Ascending aorta (tissue), 2 donors: ENCODE measurements at regions not wholly inside any gene's neighbourhood (a gene's known extent, or its start where the extent isn't known, plus 50 kb on each side); places are given as distances from the start of the nearest gene placed in this dataset.
"Not testable (repeated sequence)": the region's sequence is repeated elsewhere in the genome, so short reads cannot be mapped to it uniquely, and the experiment has no call there.

Source experiments
- DNase-seq, 2 donors: peaks; one replicate each; pipeline ENCODE4 v3.0.0-alpha.2; 2019; ENCODE audit warnings: low spot score in 2 of 2
- H3K27ac ChIP-seq, 2 donors: fragments of 200-600 bp; sonication (generic); one replicate each; pipeline ENCODE4 v1.5.1; 2016 to 2017; ENCODE audit warnings: mild to moderate bottlenecking in 1 of 2
- H3K27me3 ChIP-seq: fragments of 200-600 bp; sonication (generic); one replicate; pipeline ENCODE4 v1.5.1; 2017
- H3K36me3 ChIP-seq, 2 donors: fragments of 200-600 bp; sonication (generic); one replicate each; pipeline ENCODE4 v1.5.1; 2016
- H3K4me1 ChIP-seq, 2 donors: fragments of 200-600 bp; sonication (generic); one replicate each; pipeline ENCODE4 v1.5.1; 2016 to 2017; ENCODE audit warnings: mild to moderate bottlenecking in 1 of 2
- H3K4me3 ChIP-seq, 2 donors: fragments of 200-600 bp; sonication (generic); one replicate each; pipeline ENCODE4 v1.5.1; 2016 to 2017; ENCODE audit warnings: mild to moderate bottlenecking in 1 of 2
- H3K9me3 ChIP-seq, 2 donors: fragments of 200-600 bp; sonication (generic); one replicate each; pipeline ENCODE4 v1.5.1; 2016
- CTCF ChIP-seq, 3 experiments: fragments of 200-600 bp in 2 of 3; fragments of 450-650 bp in 1 of 3; sonication (generic) in 2 of 3; IDR thresholded peaks; one replicate each; pipeline ENCODE4 v1.5.1; 2016 to 2019; ENCODE audit warnings: antibody characterized with exemption in 3 of 3, mild to moderate bottlenecking in 1 of 3, moderate library complexity in 1 of 3
- intact Hi-C: fragments of 100-400 bp; cut with DNase I; formaldehyde crosslinking; loops from one replicate; pipeline ENCODE4 v1.15.1; 2023

DNA sequence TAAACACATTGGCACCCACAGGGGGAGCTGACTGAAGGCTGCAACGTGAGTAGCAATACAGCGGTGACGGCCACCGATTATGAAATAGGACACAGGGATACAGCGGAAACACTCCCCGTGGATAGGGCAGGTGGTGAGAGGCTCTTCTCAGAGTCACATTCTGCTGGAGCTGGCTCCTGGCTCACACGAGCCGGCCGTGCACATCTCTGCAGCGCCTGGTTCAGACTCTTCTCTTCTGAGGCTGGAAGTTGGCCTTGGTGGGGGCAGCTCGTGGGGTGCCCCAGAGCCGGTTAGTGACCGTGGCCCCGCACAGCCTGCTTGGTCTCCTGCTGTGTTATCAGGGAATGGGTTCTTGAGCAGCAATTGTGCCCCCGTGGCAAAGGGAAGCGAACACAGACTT is 61.3 kb upstream of the EN2 start:
- no peak overlapping the region for H3K4me3 ChIP-seq
- no peaks in the 10 kb centered on the region for H3K9me3 ChIP-seq
- no peaks in the 10 kb centered on the region for H3K27me3 ChIP-seq
- no peaks in the 10 kb centered on the region for H3K4me1 ChIP-seq
- no peak for TF ChIP-seq CTCF (IDR thresholded peaks at IDR 0.05)
- H3K36me3 ChIP-seq = no peaks in the 10 kb centered on the region
- intact Hi-C loops = no loop called here
- H3K27ac ChIP-seq = no peak overlapping the region
- DNase-seq = no peak

GRCh38 chr7:155397758-155398714 is 59.9 kb upstream of the EN2 start:
- intact Hi-C loops, H3K27ac ChIP-seq, H3K27me3 ChIP-seq, H3K9me3 ChIP-seq, H3K4me3 ChIP-seq, DNase-seq, H3K4me1 ChIP-seq, H3K36me3 ChIP-seq: not testable (repeated sequence)

DNA sequence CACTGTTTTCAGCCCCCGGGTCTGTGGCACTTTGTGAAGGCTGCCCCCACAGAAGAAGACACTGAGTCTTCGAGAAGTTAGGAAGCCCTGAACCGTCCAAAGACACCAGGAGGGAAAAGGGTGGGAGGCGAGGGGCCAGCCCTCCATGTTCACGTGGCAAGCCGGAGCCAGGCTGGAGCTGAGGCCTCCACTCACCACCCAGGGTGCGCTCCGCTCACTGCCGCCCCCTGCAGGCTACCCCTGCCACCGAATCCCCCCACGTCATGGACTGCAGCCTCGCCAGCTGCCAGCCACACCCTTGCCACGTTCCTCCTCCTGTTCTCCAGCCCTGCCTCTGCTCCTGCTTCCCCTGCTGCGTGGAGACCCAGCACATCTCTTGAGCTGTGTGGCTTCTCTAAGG is 59.0 kb upstream of the EN2 start:
- intact Hi-C loops = no loop called here
- Histone ChIP-seq H3K27me3 (no peaks in the 10 kb centered on the region), H3K27ac (no peak overlapping the region), H3K4me3 (no peak overlapping the region), H3K36me3 (no peaks in the 10 kb centered on the region), H3K4me1 (no peaks in the 10 kb centered on the region), H3K9me3 (no peaks in the 10 kb centered on the region)
- TF ChIP-seq CTCF (IDR thresholded peaks at IDR 0.05) = no peak
- DNase-seq = no peak

DNA sequence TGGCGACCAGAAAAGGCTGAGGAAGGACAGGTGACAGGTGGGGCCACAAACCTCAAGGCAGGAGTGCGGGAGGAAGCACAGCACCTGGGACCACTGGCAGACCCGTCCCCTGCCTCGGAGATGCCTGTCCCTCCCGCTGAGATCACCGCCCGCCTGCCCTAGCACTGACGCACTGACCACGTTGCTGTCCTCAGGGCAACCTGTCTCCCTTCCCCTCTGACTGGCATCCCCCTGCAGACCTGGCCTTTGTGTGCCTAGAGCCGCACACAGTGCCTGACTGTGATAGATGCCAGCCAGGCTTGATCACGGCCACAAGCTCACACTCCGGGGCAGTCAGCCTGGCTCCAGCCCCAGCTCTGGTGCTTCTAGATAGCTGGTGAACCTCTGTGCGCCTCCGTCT is 58.4 kb upstream of the EN2 start:
- no peak for TF ChIP-seq CTCF (IDR thresholded peaks at IDR 0.05)
- no peaks in the 10 kb centered on the region for H3K9me3 ChIP-seq
- H3K36me3 ChIP-seq = no peaks in the 10 kb centered on the region
- H3K4me1 ChIP-seq = no peaks in the 10 kb centered on the region
- no peak overlapping the region for H3K27ac ChIP-seq
- no peak for DNase-seq
- no peaks in the 10 kb centered on the region for H3K27me3 ChIP-seq
- intact Hi-C loops = no loop called here
- H3K4me3 ChIP-seq = no peak overlapping the region

DNA sequence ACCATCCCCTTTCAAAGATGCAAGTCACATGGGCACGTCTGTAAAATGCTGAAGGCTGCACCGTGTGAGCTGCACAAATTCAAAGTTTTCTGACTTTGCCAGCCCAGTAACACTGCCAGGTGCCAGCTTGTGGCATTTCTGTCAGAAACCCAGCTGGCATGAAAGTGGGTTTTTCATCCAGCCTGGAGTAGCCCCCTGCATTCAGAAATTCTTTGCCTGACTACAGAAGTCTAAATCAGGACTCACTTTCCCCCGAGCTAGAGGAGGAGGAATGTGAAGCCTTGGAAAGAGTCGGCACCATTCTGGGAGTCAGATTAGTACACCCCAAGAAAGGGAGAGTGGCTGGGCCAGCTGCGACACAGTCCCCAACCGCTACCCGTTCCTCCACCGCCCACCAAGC is 56.7 kb upstream of the EN2 start:
- H3K27me3 ChIP-seq = no peaks in the 10 kb centered on the region
- no peak overlapping the region for H3K27ac ChIP-seq
- intact Hi-C loops = no loop called here
- no peak for DNase-seq
- H3K9me3 ChIP-seq = no peaks in the 10 kb centered on the region
- no peak overlapping the region for H3K4me3 ChIP-seq
- no peaks in the 10 kb centered on the region for H3K4me1 ChIP-seq
- no peak for TF ChIP-seq CTCF (IDR thresholded peaks at IDR 0.05)
- H3K36me3 ChIP-seq = no peaks in the 10 kb centered on the region

DNA sequence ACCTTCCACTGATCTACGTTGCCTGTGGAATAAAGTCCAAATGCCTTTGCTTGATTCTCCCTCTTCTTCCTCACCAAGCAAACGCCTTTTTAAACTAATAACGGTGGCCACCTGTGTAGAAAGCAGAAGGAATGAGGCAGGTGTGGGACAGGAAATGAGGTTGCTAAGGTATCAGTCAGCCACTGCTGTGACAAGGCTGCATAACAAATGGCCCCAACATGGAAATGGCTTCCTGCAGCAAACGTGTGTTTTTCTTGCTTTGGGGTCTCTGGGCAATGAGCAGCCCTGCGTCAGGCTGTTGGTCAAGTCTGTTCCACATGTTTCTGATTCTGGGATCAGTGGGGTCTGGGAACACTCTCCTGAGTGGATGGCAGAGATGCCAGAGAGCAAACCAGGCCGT is 56.0 kb upstream of the EN2 start:
- intact Hi-C loops = no loop called here
- DNase-seq = no peak
- Histone ChIP-seq H3K36me3 (no peaks in the 10 kb centered on the region), H3K27ac (no peak overlapping the region), H3K9me3 (no peaks in the 10 kb centered on the region), H3K27me3 (no peaks in the 10 kb centered on the region), H3K4me1 (no peaks in the 10 kb centered on the region), H3K4me3 (no peak overlapping the region)
- no peak for TF ChIP-seq CTCF (IDR thresholded peaks at IDR 0.05)
